ENCODE measurements at regions not wholly inside any gene's neighbourhood (a gene's known extent, or its start where the extent isn't known, plus 50 kb on each side); places are given as distances from the start of the nearest gene placed in this dataset.

DNA sequence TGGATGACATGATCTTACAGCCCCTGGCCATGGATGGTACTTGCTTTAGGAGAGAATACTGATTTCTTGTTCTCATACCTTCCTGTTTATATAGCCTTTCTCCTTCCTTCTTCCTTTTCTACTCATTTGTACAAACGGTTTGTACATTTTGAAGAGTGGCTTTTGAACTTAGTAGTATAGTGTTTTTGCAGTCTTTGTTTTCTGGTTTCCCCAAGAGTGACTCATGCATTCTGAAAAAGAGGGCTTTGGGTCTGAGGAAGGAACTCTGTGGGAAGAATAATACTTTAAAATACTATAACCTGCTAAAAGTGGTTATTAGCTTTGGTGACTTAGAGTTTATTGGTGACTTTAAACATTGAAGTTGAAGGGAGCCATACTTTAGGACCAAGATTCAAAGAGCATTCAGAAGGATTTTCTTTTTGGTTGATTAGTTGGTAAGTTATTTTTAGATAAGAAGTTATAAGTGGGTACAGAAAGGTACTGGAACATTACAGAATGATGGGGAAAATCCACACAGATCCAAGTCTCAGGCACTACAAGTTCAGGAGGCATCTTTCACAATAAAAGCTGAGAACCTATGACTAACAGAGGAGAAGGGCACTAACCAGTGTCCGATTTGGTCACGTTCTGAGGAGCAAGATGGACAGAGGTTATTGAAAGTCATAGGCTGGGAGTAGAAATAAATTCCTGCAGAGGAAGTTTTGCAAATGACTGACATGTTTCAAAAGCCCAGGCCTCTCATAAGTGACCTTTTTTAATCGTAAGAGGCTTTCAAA is 369.6 kb upstream of the AZI2 start:
- H3K9me3 Mint-ChIP-seq: peaks cover 0 to 7% (median 3%) of the 10 kb centered on the region in 6 donors
- no peaks in the 10 kb centered on the region for H3K4me1 Mint-ChIP-seq
- no peak for DNase-seq
- H3K27ac Mint-ChIP-seq: no peak overlapping the region
- H3K36me3 Mint-ChIP-seq: no peaks in the 10 kb centered on the region
- peaks cover 0 to 3% (median 2%) of the 10 kb centered on the region in 3 donors for H3K27me3 Mint-ChIP-seq (ENCODE audit: low read depth in 3 of 3)
- no peak overlapping the region for H3K4me3 Mint-ChIP-seq

- H3K4me1 Mint-ChIP-seq: no peaks in the 10 kb centered on the region
- no peaks in the 10 kb centered on the region for H3K27me3 Mint-ChIP-seq (ENCODE audit: low read depth in 3 of 3)
- no peak overlapping the region for H3K27ac Mint-ChIP-seq
- no peak overlapping the region for H3K4me3 Mint-ChIP-seq
- H3K36me3 Mint-ChIP-seq: no peaks in the 10 kb centered on the region
- peaks cover 0 to 21% (median 6%) of the 10 kb centered on the region in 6 donors for H3K9me3 Mint-ChIP-seq
- no peak for DNase-seq
Measured at GRCh38 chr3:28726840-28727239, 378.2 kb upstream of the AZI2 start.

GRCh38 chr3:28727307-28727706 is 378.7 kb upstream of the AZI2 start:
- Mint-ChIP-seq H3K4me1 (no peaks in the 10 kb centered on the region), H3K27ac (no peak overlapping the region), H3K36me3 (no peaks in the 10 kb centered on the region), H3K27me3 (ENCODE audit: low read depth in 3 of 3) (no peaks in the 10 kb centered on the region), H3K9me3 (peaks cover 0 to 21% (median 6%) of the 10 kb centered on the region in 6 donors), H3K4me3 (no peak overlapping the region)
- DNase-seq: no peak

- no peak for DNase-seq
- H3K27me3 Mint-ChIP-seq (ENCODE audit: low read depth in 3 of 3): no peaks in the 10 kb centered on the region
- no peaks in the 10 kb centered on the region for H3K4me1 Mint-ChIP-seq
- H3K27ac Mint-ChIP-seq: no peak overlapping the region
- H3K4me3 Mint-ChIP-seq: no peak overlapping the region
- H3K36me3 Mint-ChIP-seq: no peaks in the 10 kb centered on the region
- peaks cover 7 to 26% (median 12%) of the 10 kb centered on the region in 6 donors for H3K9me3 Mint-ChIP-seq
Measured at GRCh38 chr3:28738425-28738824, 389.8 kb upstream of the AZI2 start.

GRCh38 chr3:28739647-28740046 is 391.0 kb upstream of the AZI2 start:
- Mint-ChIP-seq H3K9me3 (peaks cover 7 to 16% (median 9%) of the 10 kb centered on the region in 6 donors), H3K4me1 (no peaks in the 10 kb centered on the region), H3K4me3 (no peak overlapping the region), H3K27ac (no peak overlapping the region), H3K36me3 (no peaks in the 10 kb centered on the region), H3K27me3 (ENCODE audit: low read depth in 3 of 3) (no peaks in the 10 kb centered on the region)
- no peak for DNase-seq

- H3K4me1 Mint-ChIP-seq: no peaks in the 10 kb centered on the region
- no peak overlapping the region for H3K4me3 Mint-ChIP-seq
- H3K36me3 Mint-ChIP-seq: no peaks in the 10 kb centered on the region
- peaks cover 0 to 6% (median 4%) of the 10 kb centered on the region in 6 donors for H3K9me3 Mint-ChIP-seq
- no peaks in the 10 kb centered on the region for H3K27me3 Mint-ChIP-seq (ENCODE audit: low read depth in 3 of 3)
- H3K27ac Mint-ChIP-seq: no peak overlapping the region
- DNase-seq: no peak
Measured at GRCh38 chr3:28743271-28743670, 394.6 kb upstream of the AZI2 start.

DNA sequence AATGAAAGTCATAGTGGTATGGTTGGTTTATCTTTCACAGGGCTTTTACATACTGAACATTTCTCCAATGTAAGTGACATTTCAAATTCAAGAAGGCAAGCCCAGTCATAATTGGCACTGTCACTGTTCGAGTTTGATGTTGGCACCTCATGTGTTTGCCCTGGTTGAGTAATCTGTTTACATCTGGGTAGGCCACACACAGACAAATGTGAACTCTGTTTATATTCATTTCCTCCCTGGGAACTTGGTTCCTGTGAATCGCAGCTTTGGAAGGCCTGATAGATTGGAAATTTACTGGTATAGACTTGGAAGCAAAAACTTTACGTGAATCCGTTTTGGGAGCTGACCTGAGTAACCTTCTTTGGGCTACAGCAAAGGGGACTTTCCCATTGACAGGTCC is 395.2 kb upstream of the AZI2 start:
- no peak overlapping the region for H3K27ac Mint-ChIP-seq
- peaks cover 3 to 11% (median 6%) of the 10 kb centered on the region in 6 donors for H3K9me3 Mint-ChIP-seq
- H3K4me3 Mint-ChIP-seq: no peak overlapping the region
- no peaks in the 10 kb centered on the region for H3K36me3 Mint-ChIP-seq
- no peaks in the 10 kb centered on the region for H3K4me1 Mint-ChIP-seq
- no peak for DNase-seq
- H3K27me3 Mint-ChIP-seq (ENCODE audit: low read depth in 3 of 3): no peaks in the 10 kb centered on the region

GRCh38 chr3:28745436-28745835 is 396.8 kb upstream of the AZI2 start:
- Mint-ChIP-seq H3K4me3 (no peak overlapping the region), H3K9me3 (peaks cover 5 to 24% (median 11%) of the 10 kb centered on the region in 6 donors), H3K27ac (no peak overlapping the region), H3K36me3 (no peaks in the 10 kb centered on the region), H3K27me3 (ENCODE audit: low read depth in 3 of 3) (no peaks in the 10 kb centered on the region), H3K4me1 (no peaks in the 10 kb centered on the region)
- no peak for DNase-seq

GRCh38 chr3:28745916-28746617 is 397.4 kb upstream of the AZI2 start:
- H3K27ac Mint-ChIP-seq: no peak overlapping the region
- DNase-seq: no peak
- no peak overlapping the region for H3K4me3 Mint-ChIP-seq
- H3K4me1 Mint-ChIP-seq: no peaks in the 10 kb centered on the region
- H3K27me3 Mint-ChIP-seq (ENCODE audit: low read depth in 3 of 3): peaks cover 0 to 2% (median 0%) of the 10 kb centered on the region in 3 donors
- H3K36me3 Mint-ChIP-seq: no peaks in the 10 kb centered on the region
- peaks cover 10 to 30% (median 15%) of the 10 kb centered on the region in 6 donors for H3K9me3 Mint-ChIP-seq

DNA sequence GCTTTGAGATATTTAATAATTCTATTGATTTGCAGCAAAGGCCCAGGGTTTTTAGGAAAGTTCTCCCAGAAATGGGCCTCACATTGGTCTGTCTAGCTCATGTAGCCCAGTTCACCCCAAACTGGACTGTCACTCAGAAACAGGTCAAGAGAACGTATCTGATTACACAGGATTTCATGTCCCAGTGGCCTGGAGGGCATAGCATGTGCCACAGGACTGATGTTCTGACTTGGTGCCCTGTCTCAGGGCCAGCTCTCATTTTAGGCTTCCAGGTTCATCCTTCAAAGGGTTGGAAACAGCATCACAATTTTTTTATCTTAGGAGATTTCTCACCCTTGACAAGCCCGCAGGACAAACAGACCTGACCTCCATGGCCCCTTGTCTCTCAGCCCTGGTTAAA is 398.4 kb upstream of the AZI2 start:
- H3K4me1 Mint-ChIP-seq: no peaks in the 10 kb centered on the region
- H3K27me3 Mint-ChIP-seq (ENCODE audit: low read depth in 3 of 3): peaks cover 0 to 2% (median 0%) of the 10 kb centered on the region in 3 donors
- DNase-seq: no peak
- H3K4me3 Mint-ChIP-seq: no peak overlapping the region
- peaks cover 10 to 35% (median 22%) of the 10 kb centered on the region in 6 donors for H3K9me3 Mint-ChIP-seq
- H3K36me3 Mint-ChIP-seq: no peaks in the 10 kb centered on the region
- no peak overlapping the region for H3K27ac Mint-ChIP-seq

DNA sequence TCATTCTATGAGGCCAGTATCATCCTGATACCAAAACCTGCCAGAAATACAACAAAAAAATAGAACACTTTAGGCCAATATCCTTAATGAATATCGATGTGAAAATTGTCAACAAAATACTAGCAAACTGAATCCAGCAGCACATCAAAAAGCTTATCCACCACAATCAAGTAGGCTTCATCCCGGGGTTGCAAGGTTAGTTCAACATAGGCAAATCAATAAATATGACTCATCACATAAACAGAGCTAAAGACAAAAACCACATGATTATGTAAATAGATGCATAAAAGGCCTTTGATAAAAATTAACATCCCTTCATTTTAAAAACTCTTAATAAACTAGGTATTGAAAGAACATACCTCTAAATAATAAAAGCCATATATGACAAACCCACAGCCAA is 403.2 kb upstream of the AZI2 start:
- no peak for DNase-seq
- Mint-ChIP-seq H3K27ac (no peak overlapping the region), H3K9me3 (peaks cover 12 to 37% (median 22%) of the 10 kb centered on the region in 6 donors), H3K4me1 (no peaks in the 10 kb centered on the region), H3K36me3 (no peaks in the 10 kb centered on the region), H3K4me3 (no peak overlapping the region), H3K27me3 (ENCODE audit: low read depth in 3 of 3) (peaks cover 0 to 2% (median 0%) of the 10 kb centered on the region in 3 donors)

GRCh38 chr3:28752290-28752689 is 403.7 kb upstream of the AZI2 start:
- no peak for DNase-seq
- H3K4me1 Mint-ChIP-seq: no peaks in the 10 kb centered on the region
- peaks cover 13 to 37% (median 22%) of the 10 kb centered on the region in 6 donors for H3K9me3 Mint-ChIP-seq
- no peak overlapping the region for H3K27ac Mint-ChIP-seq
- no peak overlapping the region for H3K4me3 Mint-ChIP-seq
- H3K27me3 Mint-ChIP-seq (ENCODE audit: low read depth in 3 of 3): peaks cover 0 to 2% (median 0%) of the 10 kb centered on the region in 3 donors
- H3K36me3 Mint-ChIP-seq: no peaks in the 10 kb centered on the region

DNA sequence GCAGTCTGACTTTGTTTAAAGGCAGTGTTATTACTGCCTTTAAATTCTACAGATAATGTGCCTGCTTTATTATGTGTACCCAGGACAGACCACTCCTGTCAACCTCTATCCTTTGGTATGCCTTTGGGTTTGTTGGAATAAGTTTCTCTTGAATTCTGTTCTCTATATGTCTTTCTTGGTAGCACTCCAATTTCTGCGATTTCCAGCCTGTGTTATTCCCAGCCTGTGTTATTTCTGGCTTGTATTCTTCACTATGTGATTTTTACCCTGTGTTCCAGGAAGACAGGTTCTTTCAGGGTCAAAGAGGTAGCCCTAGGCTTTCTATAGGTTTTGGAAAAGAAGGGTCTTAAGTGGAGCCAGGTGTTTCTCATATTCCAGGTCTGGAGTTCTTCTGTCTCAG is 407.4 kb upstream of the AZI2 start:
- Mint-ChIP-seq H3K4me1 (no peaks in the 10 kb centered on the region), H3K27ac (no peak overlapping the region), H3K27me3 (ENCODE audit: low read depth in 3 of 3) (no peaks in the 10 kb centered on the region), H3K9me3 (peaks cover 8 to 17% (median 11%) of the 10 kb centered on the region in 6 donors), H3K4me3 (no peak overlapping the region), H3K36me3 (no peaks in the 10 kb centered on the region)
- no peak for DNase-seq

DNA sequence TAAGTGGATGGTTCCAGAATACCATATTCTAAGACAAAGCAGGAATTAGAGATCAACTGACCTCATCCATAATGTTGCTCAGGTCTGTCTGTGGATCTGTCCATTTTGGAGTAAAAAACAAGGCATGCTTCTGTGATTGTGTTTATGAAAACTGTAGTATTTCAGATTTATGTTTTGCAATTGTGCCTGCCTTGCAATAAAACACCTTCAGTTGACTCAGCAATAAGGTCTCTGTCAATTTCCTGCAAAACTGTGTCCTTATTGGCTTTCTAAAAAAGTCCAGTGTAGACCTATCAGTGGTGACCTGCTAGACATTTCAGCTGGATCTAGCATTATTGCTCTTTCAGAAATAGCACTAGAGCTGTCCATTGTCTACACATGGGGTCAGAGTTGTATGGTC is 409.5 kb upstream of the AZI2 start:
- no peaks in the 10 kb centered on the region for H3K36me3 Mint-ChIP-seq
- peaks cover 0 to 3% (median 0%) of the 10 kb centered on the region in 3 donors for H3K27me3 Mint-ChIP-seq (ENCODE audit: low read depth in 3 of 3)
- no peak for DNase-seq
- no peaks in the 10 kb centered on the region for H3K4me1 Mint-ChIP-seq
- H3K4me3 Mint-ChIP-seq: no peak overlapping the region
- H3K9me3 Mint-ChIP-seq: peaks cover 0 to 8% (median 4%) of the 10 kb centered on the region in 6 donors
- H3K27ac Mint-ChIP-seq: no peak overlapping the region
